ENCODE measurements at regions not wholly inside any gene's neighbourhood (a gene's known extent, or its start where the extent isn't known, plus 50 kb on each side); places are given as distances from the start of the nearest gene placed in this dataset.

- no peak overlapping the region for H2AK5ac ChIP-seq (ENCODE audit: low read length, severe bottlenecking)
- H2BK5ac ChIP-seq (ENCODE audit: low read depth, low read length, poor library complexity, severe bottlenecking) = no peak overlapping the region
- peak overlapping the region; percentile 5 to 83 for H3K18ac ChIP-seq (ENCODE audit: low read depth in 1 of 2, low read length in 2 of 2)
- no peak overlapping the region for H3K4me2 ChIP-seq (ENCODE audit: low read length, poor library complexity, severe bottlenecking)
- H3K23ac ChIP-seq (ENCODE audit: low read length in 2 of 2) = no peak overlapping the region
- no peaks in the 10 kb centered on the region for H3K9me3 ChIP-seq (ENCODE audit: control insufficient read depth, low read length)
- peak overlapping the region; percentile 80 to 89 for H3K4ac ChIP-seq (ENCODE audit: low read depth in 1 of 2, low read length in 2 of 2)
- no peak overlapping the region for H3K27ac ChIP-seq (ENCODE audit: low read length, poor library complexity, severe bottlenecking)
- H3K14ac ChIP-seq (ENCODE audit: low read length in 2 of 2) = peak overlapping the region in 1 of 2 experiments; percentile 69
- H3K4me1 ChIP-seq (ENCODE audit: control insufficient read depth, insufficient read depth, low read depth, low read length) = peaks cover 8% of the 10 kb centered on the region
- no peak overlapping the region for H2BK120ac ChIP-seq (ENCODE audit: low read depth, low read length)
- H3K27me3 ChIP-seq (ENCODE audit: control insufficient read depth in 1 of 2, insufficient read depth in 1 of 2, low read length in 2 of 2) = peaks cover 23 to 28% of the 10 kb centered on the region in 2 experiments
- WGBS = 62% methylated on average over 15 of the region's 15 CpGs
- H3K4me3 ChIP-seq (ENCODE audit: insufficient read depth in 1 of 2, low read depth in 1 of 2, low read length in 2 of 2) = no peak overlapping the region
- no peak overlapping the region for H4K8ac ChIP-seq (ENCODE audit: low read length)
- H3K79me1 ChIP-seq (replicated peaks; ENCODE audit: low read length, poor library complexity, severe bottlenecking) = no peaks in the 10 kb centered on the region
- H3K9ac ChIP-seq (ENCODE audit: low read length) = no peak overlapping the region
- H2BK15ac ChIP-seq (ENCODE audit: low read depth, poor library complexity, severe bottlenecking) = no peak overlapping the region
- H2BK12ac ChIP-seq (ENCODE audit: low read length in 2 of 2) = peak overlapping the region; percentile 87 to 96
- DNase-seq = peak; percentile 80
- no peak overlapping the region for H2AFZ ChIP-seq (ENCODE audit: low read depth, low read length)
- peak overlapping the region; percentile 71 for H4K91ac ChIP-seq (ENCODE audit: low read length)
- H3K36me3 ChIP-seq (ENCODE audit: control insufficient read depth in 1 of 2, insufficient read depth in 2 of 2, low read depth in 1 of 2, low read length in 2 of 2) = no peaks in the 10 kb centered on the region
Observed at GRCh38 chr9:89746385-89747116, 141.7 kb downstream of the GADD45G start.

GRCh38 chr9:89747596-89747995 lies 142.8 kb downstream of the GADD45G start:
- Histone ChIP-seq H3K9ac (ENCODE audit: low read length) (no peak overlapping the region), H3K36me3 (ENCODE audit: control insufficient read depth in 1 of 2, insufficient read depth in 2 of 2, low read depth in 1 of 2, low read length in 2 of 2) (no peaks in the 10 kb centered on the region), H3K18ac (ENCODE audit: low read depth in 1 of 2, low read length in 2 of 2) (peak overlapping the region; percentile 73 to 93), H3K4me2 (ENCODE audit: low read length, poor library complexity, severe bottlenecking) (no peak overlapping the region), H4K8ac (ENCODE audit: low read length) (peak overlapping the region; percentile 59), H3K4ac (ENCODE audit: low read depth in 1 of 2, low read length in 2 of 2) (peak overlapping the region; percentile 76 to 89), H3K4me1 (ENCODE audit: control insufficient read depth, insufficient read depth, low read depth, low read length) (peaks cover 8% of the 10 kb centered on the region), H3K23ac (ENCODE audit: low read length in 2 of 2) (no peak overlapping the region), H3K9me3 (ENCODE audit: control insufficient read depth, low read length) (no peaks in the 10 kb centered on the region), H2BK15ac (ENCODE audit: low read depth, poor library complexity, severe bottlenecking) (no peak overlapping the region), H2AK5ac (ENCODE audit: low read length, severe bottlenecking) (no peak overlapping the region), H3K27me3 (ENCODE audit: control insufficient read depth in 1 of 2, insufficient read depth in 1 of 2, low read length in 2 of 2) (peaks cover 23 to 28% of the 10 kb centered on the region in 2 experiments), H3K27ac (ENCODE audit: low read length, poor library complexity, severe bottlenecking) (no peak overlapping the region), H3K79me1 (replicated peaks; ENCODE audit: low read length, poor library complexity, severe bottlenecking) (no peaks in the 10 kb centered on the region), H4K91ac (ENCODE audit: low read length) (peak overlapping the region; percentile 30), H2AFZ (ENCODE audit: low read depth, low read length) (no peak overlapping the region), H2BK5ac (ENCODE audit: low read depth, low read length, poor library complexity, severe bottlenecking) (no peak overlapping the region), H3K14ac (ENCODE audit: low read length in 2 of 2) (peak overlapping the region in 1 of 2 experiments; percentile 87), H3K4me3 (ENCODE audit: insufficient read depth in 1 of 2, low read depth in 1 of 2, low read length in 2 of 2) (peak overlapping the region in 1 of 2 experiments; percentile 17), H2BK120ac (ENCODE audit: low read depth, low read length) (no peak overlapping the region), H2BK12ac (ENCODE audit: low read length in 2 of 2) (peak overlapping the region; percentile 57 to 96)
- no peak for DNase-seq
- 84% methylated on average over 13 of the region's 13 CpGs for WGBS

DNA sequence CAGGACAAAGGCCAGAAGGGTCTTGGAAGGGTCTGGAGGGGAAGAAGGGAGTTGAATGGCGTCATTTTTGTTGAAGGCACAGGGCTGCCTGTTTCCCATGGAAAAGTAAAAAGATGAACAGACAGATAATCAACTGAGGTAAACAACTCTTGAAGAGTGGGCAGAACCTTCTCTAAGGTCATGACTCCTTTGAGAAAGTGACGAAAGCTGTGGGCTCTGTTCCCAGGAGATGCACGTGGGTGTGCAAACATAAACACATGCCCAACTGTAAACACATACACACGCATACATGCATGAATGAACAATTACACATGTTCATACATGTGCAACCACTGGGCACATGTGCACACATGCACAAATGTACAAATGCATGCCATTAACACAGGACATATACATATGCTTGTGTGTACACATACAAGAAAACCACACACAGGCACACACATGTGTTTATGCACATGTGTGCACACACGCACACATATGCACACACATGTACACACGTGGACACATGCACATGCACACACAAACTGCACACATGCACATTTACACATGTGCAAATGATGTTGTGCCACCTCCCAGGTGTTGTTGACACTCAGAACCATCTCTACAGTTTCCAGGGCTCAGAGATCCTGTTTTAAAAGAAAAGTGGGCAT lies 143.3 kb downstream of the GADD45G start:
- Histone ChIP-seq H3K14ac (ENCODE audit: low read length in 2 of 2) (peak overlapping the region in 1 of 2 experiments; percentile 87), H2AK5ac (ENCODE audit: low read length, severe bottlenecking) (no peak overlapping the region), H3K9ac (ENCODE audit: low read length) (no peak overlapping the region), H2BK15ac (ENCODE audit: low read depth, poor library complexity, severe bottlenecking) (no peak overlapping the region), H2BK120ac (ENCODE audit: low read depth, low read length) (no peak overlapping the region), H3K4me2 (ENCODE audit: low read length, poor library complexity, severe bottlenecking) (no peak overlapping the region), H4K8ac (ENCODE audit: low read length) (peak overlapping the region; percentile 59), H2BK12ac (ENCODE audit: low read length in 2 of 2) (peak overlapping the region; percentile 57 to 96), H3K79me1 (replicated peaks; ENCODE audit: low read length, poor library complexity, severe bottlenecking) (no peaks in the 10 kb centered on the region), H3K36me3 (ENCODE audit: control insufficient read depth in 1 of 2, insufficient read depth in 2 of 2, low read depth in 1 of 2, low read length in 2 of 2) (no peaks in the 10 kb centered on the region), H3K4ac (ENCODE audit: low read depth in 1 of 2, low read length in 2 of 2) (peak overlapping the region; percentile 76 to 89), H3K27me3 (ENCODE audit: control insufficient read depth in 1 of 2, insufficient read depth in 1 of 2, low read length in 2 of 2) (peaks cover 23 to 28% of the 10 kb centered on the region in 2 experiments), H3K9me3 (ENCODE audit: control insufficient read depth, low read length) (no peaks in the 10 kb centered on the region), H3K4me3 (ENCODE audit: insufficient read depth in 1 of 2, low read depth in 1 of 2, low read length in 2 of 2) (no peak overlapping the region), H3K18ac (ENCODE audit: low read depth in 1 of 2, low read length in 2 of 2) (peak overlapping the region; percentile 73 to 93), H4K91ac (ENCODE audit: low read length) (peak overlapping the region; percentile 30), H3K23ac (ENCODE audit: low read length in 2 of 2) (no peak overlapping the region), H2AFZ (ENCODE audit: low read depth, low read length) (no peak overlapping the region), H2BK5ac (ENCODE audit: low read depth, low read length, poor library complexity, severe bottlenecking) (no peak overlapping the region), H3K4me1 (ENCODE audit: control insufficient read depth, insufficient read depth, low read depth, low read length) (peaks cover 8% of the 10 kb centered on the region), H3K27ac (ENCODE audit: low read length, poor library complexity, severe bottlenecking) (no peak overlapping the region)
- WGBS = 40% methylated on average over 6 of the region's 6 CpGs
- peak; percentile 88 for DNase-seq

GRCh38 chr9:89748831-89749499 lies 144.2 kb downstream of the GADD45G start:
- no peak overlapping the region for H3K27ac ChIP-seq (ENCODE audit: low read length, poor library complexity, severe bottlenecking)
- H3K4me2 ChIP-seq (ENCODE audit: low read length, poor library complexity, severe bottlenecking) = no peak overlapping the region
- H3K9ac ChIP-seq (ENCODE audit: low read length) = no peak overlapping the region
- no peak overlapping the region for H2AFZ ChIP-seq (ENCODE audit: low read depth, low read length)
- no peak overlapping the region for H3K23ac ChIP-seq (ENCODE audit: low read length in 2 of 2)
- H3K18ac ChIP-seq (ENCODE audit: low read depth in 1 of 2, low read length in 2 of 2) = peak overlapping the region; percentile 46 to 73
- no peaks in the 10 kb centered on the region for H3K79me1 ChIP-seq (replicated peaks; ENCODE audit: low read length, poor library complexity, severe bottlenecking)
- H2BK15ac ChIP-seq (ENCODE audit: low read depth, poor library complexity, severe bottlenecking) = no peak overlapping the region
- peaks cover 8% of the 10 kb centered on the region for H3K4me1 ChIP-seq (ENCODE audit: control insufficient read depth, insufficient read depth, low read depth, low read length)
- H2BK120ac ChIP-seq (ENCODE audit: low read depth, low read length) = no peak overlapping the region
- no peaks in the 10 kb centered on the region for H3K36me3 ChIP-seq (ENCODE audit: control insufficient read depth in 1 of 2, insufficient read depth in 2 of 2, low read depth in 1 of 2, low read length in 2 of 2)
- H2AK5ac ChIP-seq (ENCODE audit: low read length, severe bottlenecking) = no peak overlapping the region
- peak overlapping the region; percentile 35 for H4K8ac ChIP-seq (ENCODE audit: low read length)
- H2BK5ac ChIP-seq (ENCODE audit: low read depth, low read length, poor library complexity, severe bottlenecking) = no peak overlapping the region
- 88% methylated on average over 6 of the region's 6 CpGs for whole genome bisulfite sequencing
- H4K91ac ChIP-seq (ENCODE audit: low read length) = peak overlapping the region; percentile 36
- peak overlapping the region in 1 of 2 experiments; percentile 89 for H3K14ac ChIP-seq (ENCODE audit: low read length in 2 of 2)
- peak overlapping the region; percentile 7 to 91 for H2BK12ac ChIP-seq (ENCODE audit: low read length in 2 of 2)
- no peak for DNase-seq
- no peak overlapping the region for H3K4ac ChIP-seq (ENCODE audit: low read depth in 1 of 2, low read length in 2 of 2)
- no peaks in the 10 kb centered on the region for H3K9me3 ChIP-seq (ENCODE audit: control insufficient read depth, low read length)
- H3K27me3 ChIP-seq (ENCODE audit: control insufficient read depth in 1 of 2, insufficient read depth in 1 of 2, low read length in 2 of 2) = peaks cover 23 to 26% of the 10 kb centered on the region in 2 experiments
- no peak overlapping the region for H3K4me3 ChIP-seq (ENCODE audit: insufficient read depth in 1 of 2, low read depth in 1 of 2, low read length in 2 of 2)
